Breast epithelium (tissue), 3 donors: ENCODE measurements at regions not wholly inside any gene's neighbourhood (a gene's known extent, or its start where the extent isn't known, plus 50 kb on each side); places are given as distances from the start of the nearest gene placed in this dataset.

ENCODE experiments used
- CTCF ChIP-seq, 3 donors: fragments of 450-650 bp; IDR thresholded peaks; one replicate each; pipeline ENCODE4 v1.5.1; 2016 to 2017; ENCODE audit warnings: antibody characterized with exemption in 3 of 3, mild to moderate bottlenecking in 3 of 3, moderate library complexity in 3 of 3
- POLR2A ChIP-seq: fragments of 450-650 bp; IDR thresholded peaks from one replicate; pipeline ENCODE4 v1.6.1; 2016; ENCODE audit warnings: antibody characterized with exemption, mild to moderate bottlenecking, moderate library complexity
- POLR2AphosphoS5 ChIP-seq, 3 donors: sonication (generic); formaldehyde crosslinking; IDR thresholded peaks; one replicate each; pipeline ENCODE4 v1.6.1; 2017; ENCODE audit warnings: antibody characterized with exemption in 3 of 3

- no peak for TF ChIP-seq CTCF (IDR thresholded peaks at IDR 0.05)
- no peak for TF ChIP-seq POLR2A
- TF ChIP-seq POLR2AphosphoS5 (IDR thresholded peaks at IDR 0.05), result no peak
These were observed 280.4 kb downstream of the ZSWIM6 start for GRCh38 chr5:61612431-61612830.
